GM21447 (cell line): ENCODE measurements at regions not wholly inside any gene's neighbourhood (a gene's known extent, or its start where the extent isn't known, plus 50 kb on each side); places are given as distances from the start of the nearest gene placed in this dataset.

ENCODE experiments used
- ATAC-seq: cut with Tn5 transposase; IDR thresholded peaks from one replicate; pipeline ENCODE4 v1.9.1; 2021; ENCODE audit not compliant: unreplicated experiment

DNA sequence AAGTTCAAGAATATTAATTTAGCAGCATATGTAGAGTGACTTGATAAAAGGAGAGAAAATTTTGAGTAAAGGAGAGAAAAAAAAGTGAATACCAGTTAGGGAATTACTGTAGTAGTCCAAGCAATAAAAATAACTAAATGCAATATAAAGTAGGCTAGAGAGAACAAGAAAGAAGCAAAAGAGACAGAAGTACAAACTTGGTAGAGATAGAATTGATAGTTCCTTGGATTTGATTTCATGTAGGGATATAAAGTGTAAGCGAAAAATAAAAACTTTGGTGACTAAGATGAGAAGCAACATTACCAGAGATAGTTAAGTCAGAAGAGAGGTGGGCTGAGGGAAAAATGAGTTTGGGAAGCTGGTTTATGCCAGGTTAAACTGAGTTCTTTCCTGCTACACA lies 252.4 kb downstream of the SEC23A start:
- no peak for ATAC-seq

GRCh38 chr14:38848243-38848935 lies 254.6 kb downstream of the SEC23A start:
- ATAC-seq, result no peak

DNA sequence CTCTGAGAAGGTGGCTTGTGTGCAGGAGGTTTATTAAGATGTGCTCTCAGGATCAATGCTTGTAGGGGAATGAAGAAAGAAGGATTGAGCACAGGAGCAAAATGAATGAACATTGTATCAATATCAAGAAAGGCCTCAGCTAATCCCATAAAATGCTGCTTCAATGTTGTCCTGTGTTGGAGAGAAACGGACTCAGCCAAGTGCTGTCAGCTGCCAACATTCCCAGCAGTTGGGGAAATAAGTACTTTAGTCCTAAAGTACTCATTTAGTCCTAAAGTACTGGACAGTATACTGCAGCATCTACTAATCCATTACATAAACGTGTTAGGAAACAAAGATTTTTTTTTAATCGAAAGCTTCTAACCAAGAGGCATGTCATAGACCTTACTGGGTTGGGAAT lies 255.9 kb downstream of the SEC23A start:
- ATAC-seq, result no peak

DNA sequence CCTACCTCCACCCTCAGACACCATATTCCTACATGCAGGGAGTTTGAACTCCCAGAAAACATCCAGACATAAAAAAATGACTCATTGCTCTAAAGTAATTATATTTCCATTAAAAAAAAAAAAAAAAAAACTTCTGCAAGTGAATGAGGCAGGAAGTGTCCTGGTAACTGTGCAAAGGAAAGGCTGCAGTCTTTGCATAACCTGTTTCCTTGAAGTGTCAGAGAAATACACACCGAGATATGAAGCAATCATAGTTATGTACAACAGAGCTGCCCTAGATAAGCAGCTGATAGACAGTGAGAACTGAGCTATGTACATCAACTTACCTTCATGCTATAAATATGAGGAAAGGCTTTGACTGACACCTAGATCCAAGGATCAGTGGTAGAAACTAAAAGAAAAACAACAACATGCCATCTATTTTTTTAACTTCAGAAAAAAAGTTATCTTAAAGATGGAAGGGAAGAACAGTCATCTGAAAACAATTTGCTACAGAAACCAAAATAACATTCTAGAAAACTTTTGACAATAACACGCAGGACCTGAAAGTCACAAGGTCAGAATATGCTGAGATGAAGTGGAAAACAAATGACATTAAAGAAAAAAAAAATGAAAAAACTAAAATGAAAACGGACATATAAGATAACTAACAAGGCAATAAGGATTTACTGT lies 263.2 kb downstream of the SEC23A start:
- no peak for ATAC-seq

DNA sequence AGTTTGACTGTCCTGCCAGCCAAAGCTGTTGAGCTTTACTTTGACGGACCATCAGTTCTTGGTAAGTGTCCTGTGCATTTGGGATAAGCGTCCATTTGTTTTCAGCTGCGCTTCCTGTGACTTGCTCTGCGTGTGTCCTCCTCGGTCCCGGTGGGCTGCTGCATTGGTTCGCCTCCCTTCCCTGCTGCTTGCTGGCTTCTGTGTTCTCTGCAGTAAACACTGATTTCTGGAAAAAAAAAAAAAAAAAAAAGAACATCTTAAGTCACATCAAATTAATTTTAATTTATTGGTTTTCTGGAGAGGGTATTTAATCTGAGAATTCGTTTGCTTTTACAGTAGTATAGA lies 264.1 kb downstream of the SEC23A start:
- ATAC-seq, result no peak

GRCh38 chr14:38838049-38838978 lies 264.7 kb downstream of the SEC23A start:
- ATAC-seq, result no peak

GRCh38 chr14:38837343-38838048 lies 265.5 kb downstream of the SEC23A start:
- no peak for ATAC-seq

DNA sequence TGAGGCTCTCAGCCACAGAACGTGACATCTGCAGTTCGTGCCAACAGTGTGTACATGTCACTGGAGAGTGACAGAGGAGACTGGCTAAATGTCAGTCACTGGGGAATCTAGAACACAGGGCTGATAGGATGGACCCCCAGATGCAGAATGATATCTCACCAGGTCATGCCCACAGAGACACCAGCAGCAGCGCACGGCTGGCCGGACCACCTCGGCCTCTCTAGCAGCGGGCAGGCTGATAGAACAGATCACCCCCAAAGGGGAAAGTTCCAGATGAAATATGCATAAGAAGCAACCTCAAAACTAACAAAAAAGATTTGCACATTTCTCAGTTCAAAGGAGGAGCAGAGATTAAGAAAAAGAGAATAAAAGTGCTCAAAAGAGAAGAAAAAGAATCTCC lies 266.5 kb downstream of the SEC23A start:
- no peak for ATAC-seq

DNA sequence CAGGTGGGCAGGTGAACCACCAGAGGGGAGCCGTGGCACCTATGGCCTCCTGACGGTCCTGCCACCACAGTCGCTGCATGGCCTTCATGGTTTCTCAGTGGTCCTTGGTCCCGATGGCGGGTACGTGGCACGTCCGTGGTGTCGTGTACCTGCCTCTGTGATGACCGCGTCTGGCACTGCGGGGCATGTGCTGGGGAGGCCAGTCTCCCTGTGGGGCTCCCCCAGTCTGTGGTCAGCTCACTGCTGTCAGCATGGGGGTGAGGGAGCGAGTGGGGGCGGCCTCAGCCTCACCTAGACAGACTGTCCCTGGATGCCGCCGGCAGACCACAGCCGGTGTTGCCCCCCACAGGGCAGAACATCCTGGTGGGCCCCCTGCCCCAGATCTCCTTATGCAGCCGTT lies 267.2 kb downstream of the SEC23A start:
- ATAC-seq, result no peak

DNA sequence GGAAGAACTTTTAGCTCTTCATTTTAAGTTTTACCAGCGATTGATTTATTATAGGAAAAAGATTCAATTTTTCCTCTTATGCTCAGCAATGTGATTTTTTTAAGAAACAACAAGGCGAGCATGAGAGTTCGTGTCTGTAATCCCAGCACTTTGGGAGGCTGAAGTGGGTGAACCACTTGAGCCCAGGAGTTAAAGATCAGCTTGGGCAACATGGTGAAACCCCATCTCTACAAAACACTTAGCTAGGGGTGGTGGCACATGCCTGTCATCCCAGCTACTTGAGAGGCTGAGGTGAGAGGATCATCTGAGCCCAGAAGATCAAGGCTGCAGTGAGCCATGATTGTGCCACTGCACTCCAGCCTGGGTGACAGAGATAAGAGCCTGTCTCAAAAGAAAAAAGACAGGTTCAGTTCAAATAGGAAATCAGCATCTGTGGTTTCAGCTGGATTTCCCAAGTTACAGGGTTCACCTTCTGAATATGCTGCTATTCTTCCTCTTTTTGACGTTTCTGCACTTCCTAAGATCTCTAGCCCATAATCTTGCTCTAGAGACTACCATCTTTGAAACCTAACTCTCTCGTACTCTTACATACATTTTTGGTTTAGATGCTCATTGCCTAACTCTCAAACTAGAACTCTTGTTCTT lies 274.7 kb downstream of the SEC23A start:
- no peak for ATAC-seq

GRCh38 chr14:38824706-38825105 lies 278.3 kb downstream of the SEC23A start:
- ATAC-seq, result no peak

DNA sequence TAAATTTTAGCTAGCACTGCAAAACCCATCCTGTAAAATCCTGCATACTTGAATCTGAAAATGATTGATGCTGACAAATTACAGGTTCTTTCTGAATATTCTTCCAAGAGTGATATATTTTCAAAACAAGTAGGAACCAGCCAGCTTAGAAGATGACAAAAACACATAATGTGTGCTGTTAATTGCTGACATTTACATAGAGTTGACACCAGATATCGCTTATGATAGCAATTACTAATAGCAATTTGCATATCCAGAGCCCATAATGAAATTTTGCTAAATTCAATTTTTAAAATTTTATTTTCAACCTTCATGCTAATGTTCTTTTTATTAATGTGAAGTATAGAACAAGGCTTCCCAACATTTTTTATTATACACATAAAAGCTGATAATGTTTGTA lies 284.5 kb downstream of the SEC23A start:
- no peak for ATAC-seq

DNA sequence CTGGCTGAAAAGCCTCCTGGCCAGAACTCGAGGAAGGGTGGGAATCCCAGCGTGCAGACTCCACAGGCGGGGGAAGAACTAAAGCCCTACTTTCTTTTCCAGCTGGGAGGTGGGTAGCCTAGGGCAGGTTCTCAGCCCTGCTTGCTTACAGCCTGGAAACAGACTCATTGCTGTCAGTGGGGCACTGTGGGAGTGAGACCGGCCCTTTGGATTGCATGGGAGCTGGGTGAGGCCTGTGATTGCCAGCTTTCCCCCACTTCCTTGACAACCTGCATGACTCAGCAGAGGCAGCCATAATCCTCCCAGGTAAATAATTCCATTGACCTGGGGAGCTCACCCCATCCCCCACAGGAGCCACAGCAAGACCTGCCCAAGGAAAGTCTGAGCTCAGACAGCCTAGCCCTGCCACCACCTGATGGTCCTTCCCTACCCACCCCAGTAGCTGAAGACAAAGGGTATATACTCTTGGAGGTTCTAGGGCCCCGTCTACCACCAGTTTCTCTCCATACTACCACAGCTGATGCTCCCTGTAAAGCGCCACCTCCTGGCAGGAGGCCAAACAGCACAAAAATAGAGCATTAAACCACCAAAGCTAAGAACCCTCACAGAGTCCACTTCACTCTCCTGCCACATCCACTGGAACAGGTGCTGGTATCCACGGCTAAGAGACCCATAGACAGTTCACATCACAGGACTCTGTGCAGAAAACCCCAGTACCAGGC lies 294.1 kb downstream of the SEC23A start:
- no peak for ATAC-seq

GRCh38 chr14:38799671-38800070 lies 303.4 kb downstream of the SEC23A start:
- ATAC-seq, result no peak

DNA sequence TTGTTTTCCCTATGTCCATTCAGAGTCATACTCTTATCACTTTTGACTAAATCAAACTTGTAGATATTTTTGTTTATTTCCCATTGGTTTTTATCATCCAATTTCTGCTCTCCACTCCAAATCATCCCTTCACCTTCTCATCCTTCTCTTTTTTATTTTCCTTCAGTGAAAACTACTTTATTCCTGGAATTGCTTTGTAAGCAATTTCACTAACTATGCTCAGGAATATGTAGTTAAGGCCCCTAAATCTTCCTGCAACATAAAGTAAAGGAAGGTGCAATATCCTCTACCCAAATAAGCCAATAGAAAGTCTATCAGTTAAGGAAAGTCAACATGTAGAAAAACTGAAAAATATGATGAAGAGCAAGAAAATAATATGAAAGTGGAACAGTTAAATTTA lies 308.4 kb downstream of the SEC23A start:
- no peak for ATAC-seq

GRCh38 chr14:38791862-38792261 lies 311.2 kb downstream of the SEC23A start:
- no peak for ATAC-seq

GRCh38 chr14:38790916-38791315 lies 312.1 kb downstream of the SEC23A start:
- no peak for ATAC-seq

DNA sequence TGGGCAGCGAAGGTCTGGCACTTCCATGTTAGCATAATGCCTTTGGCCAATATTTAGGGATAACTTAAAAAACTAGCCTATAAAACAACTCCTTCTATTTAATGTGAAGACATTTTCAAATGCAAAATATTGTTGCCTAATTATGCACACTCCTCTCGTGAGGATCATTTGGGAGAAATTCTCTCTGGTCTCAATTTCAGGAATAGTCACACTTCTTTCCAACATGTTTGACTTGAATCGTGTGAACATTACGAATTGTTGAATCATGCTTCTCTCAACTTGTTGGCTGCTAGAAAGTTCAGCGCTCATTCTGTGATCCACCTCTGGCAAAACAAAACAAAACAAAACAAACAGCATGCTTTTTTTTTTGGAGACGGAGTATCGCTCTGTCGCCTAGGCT lies 313.2 kb downstream of the SEC23A start:
- no peak for ATAC-seq

DNA sequence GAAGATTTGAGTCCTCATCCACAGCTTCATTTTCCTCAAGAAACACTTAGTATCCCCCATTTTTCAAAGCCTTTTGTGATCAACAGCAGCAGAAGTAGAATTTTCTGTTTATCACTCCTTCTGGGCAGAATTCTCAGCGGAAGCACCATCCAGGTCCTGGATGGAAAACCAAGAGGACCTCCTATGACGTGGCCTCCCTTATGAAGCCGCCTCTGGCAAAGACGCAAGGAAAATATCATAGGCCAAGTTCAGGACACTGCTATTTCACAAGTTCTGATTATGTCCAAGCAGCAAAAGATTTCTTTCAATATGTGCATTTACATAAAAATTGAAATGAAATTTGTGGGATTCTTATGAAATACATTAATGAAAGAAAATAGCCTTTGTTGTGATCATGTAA lies 315.0 kb downstream of the SEC23A start:
- no peak for ATAC-seq

DNA sequence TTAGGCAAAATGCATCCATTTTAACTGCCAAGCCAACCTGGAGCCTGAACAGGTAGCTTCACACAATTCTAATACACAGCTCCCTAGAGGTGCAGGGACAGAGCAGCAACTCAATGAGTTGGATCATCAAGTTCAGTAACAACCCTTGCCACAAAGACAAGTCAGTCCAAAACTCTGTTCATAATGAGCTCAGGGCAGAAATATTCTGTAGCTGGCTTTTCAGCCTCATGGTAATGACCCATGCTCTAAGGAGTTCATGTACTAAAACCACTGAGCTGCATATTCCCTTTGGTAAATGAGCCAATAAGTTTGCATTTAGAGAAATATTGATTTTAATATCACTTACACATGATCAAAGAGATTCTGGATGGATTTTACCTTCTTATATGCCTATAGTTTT lies 316.1 kb downstream of the SEC23A start:
- no peak for ATAC-seq
